ENCODE measurements at regions not wholly inside any gene's neighbourhood (a gene's known extent, or its start where the extent isn't known, plus 50 kb on each side); places are given as distances from the start of the nearest gene placed in this dataset.

- no peaks in the 10 kb centered on the region for H3K4me1 Mint-ChIP-seq (ENCODE audit: insufficient read depth, unreplicated experiment)
- ChIA-PET CTCF (interaction anchor here (0.7 kb wide), 1 partner anchor 9 kb away, joined by 5 read pairs; no protein-coding TSS in a partner anchor), POLR2A (no interaction called here)
- BruUV-seq (replicated peaks), result no TSS peak
- no peak for DNase-seq (ENCODE audit: unreplicated experiment)
- H3K27me3 Mint-ChIP-seq (ENCODE audit: insufficient read depth, unreplicated experiment), result no peaks in the 10 kb centered on the region
- no peak overlapping the region for H3K4me3 Mint-ChIP-seq (ENCODE audit: unreplicated experiment)
- H3K36me3 Mint-ChIP-seq (ENCODE audit: insufficient read depth, unreplicated experiment), result no peaks in the 10 kb centered on the region
- TF ChIP-seq, protein P1, sequence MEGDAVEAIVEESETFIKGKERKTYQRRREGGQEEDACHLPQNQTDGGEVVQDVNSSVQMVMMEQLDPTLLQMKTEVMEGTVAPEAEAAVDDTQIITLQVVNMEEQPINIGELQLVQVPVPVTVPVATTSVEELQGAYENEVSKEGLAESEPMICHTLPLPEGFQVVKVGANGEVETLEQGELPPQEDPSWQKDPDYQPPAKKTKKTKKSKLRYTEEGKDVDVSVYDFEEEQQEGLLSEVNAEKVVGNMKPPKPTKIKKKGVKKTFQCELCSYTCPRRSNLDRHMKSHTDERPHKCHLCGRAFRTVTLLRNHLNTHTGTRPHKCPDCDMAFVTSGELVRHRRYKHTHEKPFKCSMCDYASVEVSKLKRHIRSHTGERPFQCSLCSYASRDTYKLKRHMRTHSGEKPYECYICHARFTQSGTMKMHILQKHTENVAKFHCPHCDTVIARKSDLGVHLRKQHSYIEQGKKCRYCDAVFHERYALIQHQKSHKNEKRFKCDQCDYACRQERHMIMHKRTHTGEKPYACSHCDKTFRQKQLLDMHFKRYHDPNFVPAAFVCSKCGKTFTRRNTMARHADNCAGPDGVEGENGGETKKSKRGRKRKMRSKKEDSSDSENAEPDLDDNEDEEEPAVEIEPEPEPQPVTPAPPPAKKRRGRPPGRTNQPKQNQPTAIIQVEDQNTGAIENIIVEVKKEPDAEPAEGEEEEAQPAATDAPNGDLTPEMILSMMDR (IDR thresholded peaks at IDR 0.05; ENCODE audit: unreplicated experiment), result no peak
- H3K9me3 Mint-ChIP-seq (ENCODE audit: unreplicated experiment), result no peaks in the 10 kb centered on the region
- H3K27ac Mint-ChIP-seq (ENCODE audit: low read depth, unreplicated experiment), result no peak overlapping the region
- intact Hi-C loops (cut with micrococcal nuclease), result no loop called here
Measured at GRCh38 chr4:32163125-32163524, 1443.0 kb downstream of the PCDH7 start.

DNA sequence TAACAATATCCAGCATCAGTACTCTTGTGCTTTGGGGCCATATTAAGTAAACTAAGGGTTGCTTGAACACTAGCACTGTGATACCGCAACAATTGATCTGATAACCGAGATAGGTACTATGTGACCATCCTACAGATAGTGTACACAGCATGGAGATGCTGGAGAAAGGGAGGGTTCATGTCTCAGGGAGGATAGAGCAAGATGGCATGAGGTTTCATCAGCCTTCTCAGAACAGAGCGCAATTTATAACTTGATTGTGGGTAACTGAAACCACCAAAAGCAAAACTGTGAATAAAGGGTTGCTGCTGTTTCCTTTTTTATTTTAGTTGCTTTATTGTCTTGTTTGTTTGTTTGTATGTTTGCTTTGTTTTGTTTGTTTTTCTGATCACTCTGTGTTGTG is 1449.7 kb downstream of the PCDH7 start:
- TF ChIP-seq, protein P1 (IDR thresholded peaks at IDR 0.05; ENCODE audit: unreplicated experiment), result no peak
- POLR2A ChIA-PET, result no interaction called here
- CTCF ChIA-PET, result no interaction called here
- Mint-ChIP-seq H3K27ac (ENCODE audit: low read depth, unreplicated experiment) (no peak overlapping the region), H3K4me1 (ENCODE audit: insufficient read depth, unreplicated experiment) (peaks cover 10% of the 10 kb centered on the region), H3K9me3 (ENCODE audit: unreplicated experiment) (peaks cover 15% of the 10 kb centered on the region), H3K36me3 (ENCODE audit: insufficient read depth, unreplicated experiment) (no peaks in the 10 kb centered on the region), H3K4me3 (ENCODE audit: unreplicated experiment) (no peak overlapping the region), H3K27me3 (ENCODE audit: insufficient read depth, unreplicated experiment) (no peaks in the 10 kb centered on the region)
- intact Hi-C loops (cut with micrococcal nuclease), result no loop called here
- DNase-seq (ENCODE audit: unreplicated experiment), result no peak
- no TSS peak for BruUV-seq (replicated peaks)

DNA sequence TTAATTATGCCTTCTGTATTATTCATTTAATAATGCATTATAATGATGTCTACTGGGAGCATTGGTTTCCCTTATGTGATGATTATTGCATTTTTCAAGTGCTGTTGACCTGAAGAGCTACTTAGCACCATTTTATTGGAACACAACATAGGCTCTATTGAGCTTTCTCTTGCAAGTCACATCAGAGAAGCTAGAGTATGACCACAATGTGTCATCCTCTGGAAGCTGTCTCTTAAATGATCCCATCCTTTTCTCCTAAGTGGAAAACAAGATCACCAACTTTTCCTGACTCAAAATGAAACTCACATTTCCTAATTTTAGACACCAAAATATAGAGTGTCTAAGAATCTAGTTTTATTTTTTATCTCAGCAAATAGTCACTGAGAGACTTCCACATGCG is 1451.9 kb downstream of the PCDH7 start:
- TF ChIP-seq, protein P1 (IDR thresholded peaks at IDR 0.05; ENCODE audit: unreplicated experiment), result no peak
- H3K9me3 Mint-ChIP-seq (ENCODE audit: unreplicated experiment), result peaks cover 20% of the 10 kb centered on the region
- no peak for DNase-seq (ENCODE audit: unreplicated experiment)
- intact Hi-C loops (cut with micrococcal nuclease), result no loop called here
- peaks cover 10% of the 10 kb centered on the region for H3K4me1 Mint-ChIP-seq (ENCODE audit: insufficient read depth, unreplicated experiment)
- H3K27me3 Mint-ChIP-seq (ENCODE audit: insufficient read depth, unreplicated experiment), result no peaks in the 10 kb centered on the region
- no peak overlapping the region for H3K4me3 Mint-ChIP-seq (ENCODE audit: unreplicated experiment)
- BruUV-seq (replicated peaks), result no TSS peak
- H3K36me3 Mint-ChIP-seq (ENCODE audit: insufficient read depth, unreplicated experiment), result no peaks in the 10 kb centered on the region
- H3K27ac Mint-ChIP-seq (ENCODE audit: low read depth, unreplicated experiment), result peak overlapping the region; percentile 91
- CTCF ChIA-PET, result interaction anchor here (0.5 kb wide), 1 partner anchor 8 kb away, joined by 3 read pairs; no protein-coding TSS in a partner anchor
- POLR2A ChIA-PET, result interaction anchor here (0.6 to 1.0 kb wide), 2 partner anchors 34 to 613 kb away, joined by 3 to 4 read pairs; no protein-coding TSS in a partner anchor

GRCh38 chr4:32172761-32173160 is 1452.6 kb downstream of the PCDH7 start:
- TF ChIP-seq, protein P1 (IDR thresholded peaks at IDR 0.05; ENCODE audit: unreplicated experiment), result no peak
- intact Hi-C loops (cut with micrococcal nuclease), result no loop called here

More at GRCh38 chr4:32172761-32173160, 1452.6 kb downstream of the PCDH7 start:
- ChIA-PET CTCF (interaction anchor here (0.5 kb wide), 1 partner anchor 8 kb away, joined by 3 read pairs; no protein-coding TSS in a partner anchor), POLR2A (interaction anchor here (1.0 kb wide), 1 partner anchor 34 kb away, joined by 3 read pairs; no protein-coding TSS in a partner anchor)
- no peak overlapping the region for H3K4me3 Mint-ChIP-seq (ENCODE audit: unreplicated experiment)
- peak overlapping the region; percentile 91 for H3K27ac Mint-ChIP-seq (ENCODE audit: low read depth, unreplicated experiment)
- H3K27me3 Mint-ChIP-seq (ENCODE audit: insufficient read depth, unreplicated experiment), result no peaks in the 10 kb centered on the region
- no TSS peak for BruUV-seq (replicated peaks)
- DNase-seq (ENCODE audit: unreplicated experiment), result no peak
- H3K4me1 Mint-ChIP-seq (ENCODE audit: insufficient read depth, unreplicated experiment), result peaks cover 10% of the 10 kb centered on the region
- peaks cover 20% of the 10 kb centered on the region for H3K9me3 Mint-ChIP-seq (ENCODE audit: unreplicated experiment)
- no peaks in the 10 kb centered on the region for H3K36me3 Mint-ChIP-seq (ENCODE audit: insufficient read depth, unreplicated experiment)

Measured in MCF 10A (cell line).